HepG2 (cell line): ENCODE measurements at regions not wholly inside any gene's neighbourhood (a gene's known extent, or its start where the extent isn't known, plus 50 kb on each side); places are given as distances from the start of the nearest gene placed in this dataset.

Source experiments
- HNRNPH1 ChIP-seq: fragments of 200-400 bp; formaldehyde crosslinking; optimal IDR thresholded peaks from 2 replicates; pipeline ENCODE3; 2017; ENCODE audit warnings: mild to moderate bottlenecking, low read depth, low read length
- IKZF4 ChIP-seq: sonication (generic); formaldehyde crosslinking; IDR thresholded peaks from 2 replicates; pipeline ENCODE4 v1.5.1; 2020; ENCODE audit warnings: borderline replicate concordance, mild to moderate bottlenecking, low read depth, missing genetic modification reagents; ENCODE audit errors: not compliant biosample characterization
- SMAD9 ChIP-seq: sonication (generic); formaldehyde crosslinking; IDR thresholded peaks from 2 replicates; pipeline ENCODE4 v1.5.1; 2020; ENCODE audit warnings: mild to moderate bottlenecking, missing genetic modification reagents
- SNRNP70 ChIP-seq: fragments of 200-400 bp; formaldehyde crosslinking; IDR thresholded peaks from 2 replicates; pipeline ENCODE4 v1.6.1; 2017; ENCODE audit warnings: mild to moderate bottlenecking, low read depth, low read length, moderate library complexity
- TAF1 ChIP-seq: sonication (generic); formaldehyde crosslinking; IDR thresholded peaks from 2 replicates; pipeline ENCODE4 v1.4.0; 2020; ENCODE audit warnings: missing genetic modification reagents
- ZBTB42 ChIP-seq: sonication (generic); formaldehyde crosslinking; IDR thresholded peaks from 2 replicates; pipeline ENCODE4 v1.5.0; 2020; ENCODE audit warnings: mild to moderate bottlenecking, missing genetic modification reagents
- ZFP36L1 ChIP-seq: sonication (generic); formaldehyde crosslinking; IDR thresholded peaks from 2 replicates; pipeline ENCODE4 v1.8.0; 2022; ENCODE audit warnings: mild to moderate bottlenecking, missing genetic modification reagents, moderate library complexity
- ZNF530 ChIP-seq: sonication (generic); formaldehyde crosslinking; IDR thresholded peaks from 2 replicates; pipeline ENCODE4 v1.5.0; 2020; ENCODE audit warnings: low read depth, mild to moderate bottlenecking, missing genetic modification reagents
- ZNF558 ChIP-seq: sonication (generic); formaldehyde crosslinking; IDR thresholded peaks from 2 replicates; pipeline ENCODE4 v1.9.0; 2022; ENCODE audit warnings: mild to moderate bottlenecking, missing genetic modification reagents, borderline replicate concordance
- ZNF589 ChIP-seq: sonication (generic); formaldehyde crosslinking; conservative IDR thresholded peaks from 2 replicates; pipeline ENCODE4 v1.8.0; 2022; ENCODE audit warnings: mild to moderate bottlenecking, moderate library complexity, missing genetic modification reagents
- ZNF607 ChIP-seq: sonication (generic); formaldehyde crosslinking; IDR thresholded peaks from 2 replicates; pipeline ENCODE4 v1.5.1; 2020; ENCODE audit warnings: missing genetic modification reagents, mild to moderate bottlenecking, borderline replicate concordance
- ZNF670 ChIP-seq: sonication (generic); formaldehyde crosslinking; IDR thresholded peaks from 2 replicates; pipeline ENCODE4 v1.8.0; 2022; ENCODE audit warnings: mild to moderate bottlenecking, missing genetic modification reagents, borderline replicate concordance
- ZNF720 ChIP-seq: sonication (generic); formaldehyde crosslinking; IDR thresholded peaks from 2 replicates; pipeline ENCODE4 v1.4.0; 2020; ENCODE audit warnings: missing genetic modification reagents
- TF ChIP-seq, protein P1 (sequence below): sonication (generic); formaldehyde crosslinking; IDR thresholded peaks from 2 replicates; pipeline ENCODE4 v1.4.0; 2020; ENCODE audit warnings: mild to moderate bottlenecking, missing genetic modification reagents
- TF ChIP-seq, protein P2 (sequence below): IDR thresholded peaks from 2 replicates; pipeline ENCODE4 v1.6.1; 2016; ENCODE audit warnings: low read depth, missing genetic modification reagents, missing compliant biosample characterization
- TF ChIP-seq, protein P3 (sequence below): sonication (generic); formaldehyde crosslinking; IDR thresholded peaks from 2 replicates; pipeline ENCODE4 v1.5.1; 2020; ENCODE audit warnings: mild to moderate bottlenecking, missing genetic modification reagents, moderate library complexity

DNA sequence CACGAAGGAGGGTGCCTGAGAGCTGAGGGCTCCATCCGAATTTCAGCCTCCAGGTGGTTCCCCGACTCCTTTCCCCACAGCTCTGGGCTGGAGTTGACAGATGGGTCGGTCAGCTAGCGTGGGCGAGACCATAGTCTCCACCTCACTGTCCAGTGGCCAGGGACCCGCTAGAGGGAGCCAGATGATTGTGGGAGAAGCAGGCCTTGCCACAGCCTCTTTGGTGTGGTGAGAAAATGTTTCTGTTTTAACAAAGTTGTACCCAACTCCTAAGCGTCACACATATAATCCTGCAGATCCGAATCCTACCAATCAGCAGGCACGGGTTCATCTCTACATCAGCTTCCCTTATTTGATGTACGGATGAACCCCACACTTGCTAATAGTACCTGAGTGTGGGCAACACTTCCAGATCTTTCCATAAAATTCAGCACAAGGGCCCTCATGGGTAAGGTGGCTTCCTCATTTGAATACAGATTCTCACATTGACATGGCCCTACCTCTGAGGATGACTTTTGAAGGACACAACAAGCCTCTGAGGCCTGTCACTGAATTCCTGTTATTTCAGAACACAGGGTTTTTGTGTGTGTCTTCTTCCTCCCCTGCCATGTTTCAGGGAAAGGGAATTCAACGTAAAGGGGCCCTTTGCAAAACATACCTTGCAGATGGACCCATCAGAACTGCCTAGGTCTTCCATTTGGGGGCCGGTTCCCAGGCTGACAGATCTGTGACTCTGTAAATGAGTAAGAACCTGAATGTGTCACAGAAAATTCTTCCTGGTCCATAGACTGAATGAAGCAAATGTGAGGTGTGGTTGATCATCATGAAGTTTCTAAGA lies 103.2 kb upstream of the DUSP22 start (continued):
- TF ChIP-seq, protein P1, sequence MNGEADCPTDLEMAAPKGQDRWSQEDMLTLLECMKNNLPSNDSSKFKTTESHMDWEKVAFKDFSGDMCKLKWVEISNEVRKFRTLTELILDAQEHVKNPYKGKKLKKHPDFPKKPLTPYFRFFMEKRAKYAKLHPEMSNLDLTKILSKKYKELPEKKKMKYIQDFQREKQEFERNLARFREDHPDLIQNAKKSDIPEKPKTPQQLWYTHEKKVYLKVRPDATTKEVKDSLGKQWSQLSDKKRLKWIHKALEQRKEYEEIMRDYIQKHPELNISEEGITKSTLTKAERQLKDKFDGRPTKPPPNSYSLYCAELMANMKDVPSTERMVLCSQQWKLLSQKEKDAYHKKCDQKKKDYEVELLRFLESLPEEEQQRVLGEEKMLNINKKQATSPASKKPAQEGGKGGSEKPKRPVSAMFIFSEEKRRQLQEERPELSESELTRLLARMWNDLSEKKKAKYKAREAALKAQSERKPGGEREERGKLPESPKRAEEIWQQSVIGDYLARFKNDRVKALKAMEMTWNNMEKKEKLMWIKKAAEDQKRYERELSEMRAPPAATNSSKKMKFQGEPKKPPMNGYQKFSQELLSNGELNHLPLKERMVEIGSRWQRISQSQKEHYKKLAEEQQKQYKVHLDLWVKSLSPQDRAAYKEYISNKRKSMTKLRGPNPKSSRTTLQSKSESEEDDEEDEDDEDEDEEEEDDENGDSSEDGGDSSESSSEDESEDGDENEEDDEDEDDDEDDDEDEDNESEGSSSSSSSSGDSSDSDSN: peak; percentile 62
- TF ChIP-seq ZNF589 (CRISPR knock-in tag): no peak
- no peak for TF ChIP-seq ZNF720
- TF ChIP-seq ZNF607: no peak
- TF ChIP-seq SMAD9 (CRISPR knock-in tag): no peak
- TF ChIP-seq, protein P2, sequence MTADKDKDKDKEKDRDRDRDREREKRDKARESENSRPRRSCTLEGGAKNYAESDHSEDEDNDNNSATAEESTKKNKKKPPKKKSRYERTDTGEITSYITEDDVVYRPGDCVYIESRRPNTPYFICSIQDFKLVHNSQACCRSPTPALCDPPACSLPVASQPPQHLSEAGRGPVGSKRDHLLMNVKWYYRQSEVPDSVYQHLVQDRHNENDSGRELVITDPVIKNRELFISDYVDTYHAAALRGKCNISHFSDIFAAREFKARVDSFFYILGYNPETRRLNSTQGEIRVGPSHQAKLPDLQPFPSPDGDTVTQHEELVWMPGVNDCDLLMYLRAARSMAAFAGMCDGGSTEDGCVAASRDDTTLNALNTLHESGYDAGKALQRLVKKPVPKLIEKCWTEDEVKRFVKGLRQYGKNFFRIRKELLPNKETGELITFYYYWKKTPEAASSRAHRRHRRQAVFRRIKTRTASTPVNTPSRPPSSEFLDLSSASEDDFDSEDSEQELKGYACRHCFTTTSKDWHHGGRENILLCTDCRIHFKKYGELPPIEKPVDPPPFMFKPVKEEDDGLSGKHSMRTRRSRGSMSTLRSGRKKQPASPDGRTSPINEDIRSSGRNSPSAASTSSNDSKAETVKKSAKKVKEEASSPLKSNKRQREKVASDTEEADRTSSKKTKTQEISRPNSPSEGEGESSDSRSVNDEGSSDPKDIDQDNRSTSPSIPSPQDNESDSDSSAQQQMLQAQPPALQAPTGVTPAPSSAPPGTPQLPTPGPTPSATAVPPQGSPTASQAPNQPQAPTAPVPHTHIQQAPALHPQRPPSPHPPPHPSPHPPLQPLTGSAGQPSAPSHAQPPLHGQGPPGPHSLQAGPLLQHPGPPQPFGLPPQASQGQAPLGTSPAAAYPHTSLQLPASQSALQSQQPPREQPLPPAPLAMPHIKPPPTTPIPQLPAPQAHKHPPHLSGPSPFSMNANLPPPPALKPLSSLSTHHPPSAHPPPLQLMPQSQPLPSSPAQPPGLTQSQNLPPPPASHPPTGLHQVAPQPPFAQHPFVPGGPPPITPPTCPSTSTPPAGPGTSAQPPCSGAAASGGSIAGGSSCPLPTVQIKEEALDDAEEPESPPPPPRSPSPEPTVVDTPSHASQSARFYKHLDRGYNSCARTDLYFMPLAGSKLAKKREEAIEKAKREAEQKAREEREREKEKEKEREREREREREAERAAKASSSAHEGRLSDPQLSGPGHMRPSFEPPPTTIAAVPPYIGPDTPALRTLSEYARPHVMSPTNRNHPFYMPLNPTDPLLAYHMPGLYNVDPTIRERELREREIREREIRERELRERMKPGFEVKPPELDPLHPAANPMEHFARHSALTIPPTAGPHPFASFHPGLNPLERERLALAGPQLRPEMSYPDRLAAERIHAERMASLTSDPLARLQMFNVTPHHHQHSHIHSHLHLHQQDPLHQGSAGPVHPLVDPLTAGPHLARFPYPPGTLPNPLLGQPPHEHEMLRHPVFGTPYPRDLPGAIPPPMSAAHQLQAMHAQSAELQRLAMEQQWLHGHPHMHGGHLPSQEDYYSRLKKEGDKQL (CRISPR knock-in tag): no peak
- no peak for TF ChIP-seq TAF1 (CRISPR knock-in tag)
- 0 out of 2 replicates have a peak, but pooled peaks have one; percentile 31 for TF ChIP-seq ZNF670 (CRISPR knock-in tag)
- TF ChIP-seq HNRNPH1: no peak
- no peak for TF ChIP-seq SNRNP70
- TF ChIP-seq ZFP36L1 (CRISPR knock-in tag): no peak
- TF ChIP-seq ZBTB42 (CRISPR knock-in tag): no peak
- TF ChIP-seq IKZF4 (CRISPR knock-in tag): no peak
- TF ChIP-seq, protein P3, sequence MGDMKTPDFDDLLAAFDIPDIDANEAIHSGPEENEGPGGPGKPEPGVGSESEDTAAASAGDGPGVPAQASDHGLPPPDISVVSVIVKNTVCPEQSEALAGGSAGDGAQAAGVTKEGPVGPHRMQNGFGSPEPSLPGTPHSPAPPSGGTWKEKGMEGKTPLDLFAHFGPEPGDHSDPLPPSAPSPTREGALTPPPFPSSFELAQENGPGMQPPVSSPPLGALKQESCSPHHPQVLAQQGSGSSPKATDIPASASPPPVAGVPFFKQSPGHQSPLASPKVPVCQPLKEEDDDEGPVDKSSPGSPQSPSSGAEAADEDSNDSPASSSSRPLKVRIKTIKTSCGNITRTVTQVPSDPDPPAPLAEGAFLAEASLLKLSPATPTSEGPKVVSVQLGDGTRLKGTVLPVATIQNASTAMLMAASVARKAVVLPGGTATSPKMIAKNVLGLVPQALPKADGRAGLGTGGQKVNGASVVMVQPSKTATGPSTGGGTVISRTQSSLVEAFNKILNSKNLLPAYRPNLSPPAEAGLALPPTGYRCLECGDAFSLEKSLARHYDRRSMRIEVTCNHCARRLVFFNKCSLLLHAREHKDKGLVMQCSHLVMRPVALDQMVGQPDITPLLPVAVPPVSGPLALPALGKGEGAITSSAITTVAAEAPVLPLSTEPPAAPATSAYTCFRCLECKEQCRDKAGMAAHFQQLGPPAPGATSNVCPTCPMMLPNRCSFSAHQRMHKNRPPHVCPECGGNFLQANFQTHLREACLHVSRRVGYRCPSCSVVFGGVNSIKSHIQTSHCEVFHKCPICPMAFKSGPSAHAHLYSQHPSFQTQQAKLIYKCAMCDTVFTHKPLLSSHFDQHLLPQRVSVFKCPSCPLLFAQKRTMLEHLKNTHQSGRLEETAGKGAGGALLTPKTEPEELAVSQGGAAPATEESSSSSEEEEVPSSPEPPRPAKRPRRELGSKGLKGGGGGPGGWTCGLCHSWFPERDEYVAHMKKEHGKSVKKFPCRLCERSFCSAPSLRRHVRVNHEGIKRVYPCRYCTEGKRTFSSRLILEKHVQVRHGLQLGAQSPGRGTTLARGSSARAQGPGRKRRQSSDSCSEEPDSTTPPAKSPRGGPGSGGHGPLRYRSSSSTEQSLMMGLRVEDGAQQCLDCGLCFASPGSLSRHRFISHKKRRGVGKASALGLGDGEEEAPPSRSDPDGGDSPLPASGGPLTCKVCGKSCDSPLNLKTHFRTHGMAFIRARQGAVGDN: peak; percentile 55
- no peak for TF ChIP-seq ZNF530
- no peak for TF ChIP-seq ZNF558
